BLaER1 treated with 17β-estradiol and CSF1 and Interleukin-3, amounts not matched to agents 10 nM and 100 nM (cell line): ENCODE measurements at regions not wholly inside any gene's neighbourhood (a gene's known extent, or its start where the extent isn't known, plus 50 kb on each side); places are given as distances from the start of the nearest gene placed in this dataset.

Source experiments
- H3K27ac ChIP-seq, 11 experiments: shearing (Covaris generic); formaldehyde crosslinking; 2 replicates each; pipeline ENCODE4 v1.8.1; 2022
- H3K27me3 ChIP-seq, 11 experiments: shearing (Covaris generic); formaldehyde crosslinking; 2 replicates each; pipeline ENCODE4 v1.8.1; 2022
- H3K36me3 ChIP-seq, 11 experiments: shearing (Covaris generic); formaldehyde crosslinking; 2 replicates each; pipeline ENCODE4 v1.8.1; 2022
- H3K4me1 ChIP-seq, 10 experiments: shearing (Covaris generic); formaldehyde crosslinking; 2 replicates each; pipeline ENCODE4 v1.8.1; 2022
- H3K4me2 ChIP-seq, 11 experiments: shearing (Covaris generic); formaldehyde crosslinking; 2 replicates each; pipeline ENCODE4 v1.8.1; 2022
- H3K4me3 ChIP-seq, 10 experiments: shearing (Covaris generic); formaldehyde crosslinking; 2 replicates each; pipeline ENCODE4 v1.8.1; 2022
- H3K9ac ChIP-seq, 11 experiments: shearing (Covaris generic); formaldehyde crosslinking; 2 replicates each; pipeline ENCODE4 v1.8.1; 2022
- H3K9me3 ChIP-seq, 11 experiments: shearing (Covaris generic); formaldehyde crosslinking; replicated peaks in 1 of 11; 2 replicates each; pipeline ENCODE4 v1.8.1; 2022
- H4K20me1 ChIP-seq, 11 experiments: shearing (Covaris generic); formaldehyde crosslinking; 2 replicates each; pipeline ENCODE4 v1.8.1; 2022
- Cebpa-rat ChIP-seq, 11 experiments: shearing (Covaris generic); IDR thresholded peaks; 2 replicates each; pipeline ENCODE4 v1.8.1; 2022

- no peaks in the 10 kb centered on the region for H3K9me3 ChIP-seq
- no peak overlapping the region for H3K27ac ChIP-seq
- H3K4me1 ChIP-seq = no peaks in the 10 kb centered on the region
- no peaks in the 10 kb centered on the region for H4K20me1 ChIP-seq
- H3K36me3 ChIP-seq = no peaks in the 10 kb centered on the region
- H3K27me3 ChIP-seq = no peaks in the 10 kb centered on the region
- TF ChIP-seq Cebpa-rat (IDR thresholded peaks at IDR 0.05) = no peak
- no peak overlapping the region for H3K4me3 ChIP-seq
- H3K4me2 ChIP-seq = no peak overlapping the region
- no peak overlapping the region for H3K9ac ChIP-seq
Observed at GRCh38 chr2:56680971-56681631, 497.3 kb downstream of the CCDC85A start.

GRCh38 chr2:56681659-56682396 is 498.0 kb downstream of the CCDC85A start:
- H3K4me2 ChIP-seq = no peak overlapping the region
- no peak for TF ChIP-seq Cebpa-rat (IDR thresholded peaks at IDR 0.05)
- H3K36me3 ChIP-seq = no peaks in the 10 kb centered on the region
- no peak overlapping the region for H3K27ac ChIP-seq
- no peaks in the 10 kb centered on the region for H3K27me3 ChIP-seq
- H3K9ac ChIP-seq = no peak overlapping the region
- no peak overlapping the region for H3K4me3 ChIP-seq
- H4K20me1 ChIP-seq = no peaks in the 10 kb centered on the region
- H3K4me1 ChIP-seq = no peaks in the 10 kb centered on the region
- H3K9me3 ChIP-seq = no peaks in the 10 kb centered on the region

- H3K27ac ChIP-seq = no peak overlapping the region
- H3K9ac ChIP-seq = no peak overlapping the region
- no peaks in the 10 kb centered on the region for H3K9me3 ChIP-seq
Observed at GRCh38 chr2:56682397-56682760, 498.6 kb downstream of the CCDC85A start.

GRCh38 chr2:56684327-56684726 is 500.5 kb downstream of the CCDC85A start:
- TF ChIP-seq Cebpa-rat (IDR thresholded peaks at IDR 0.05) = no peak
- Histone ChIP-seq H3K4me2 (no peak overlapping the region), H3K27ac (no peak overlapping the region)

More at GRCh38 chr2:56682397-56682760, 498.6 kb downstream of the CCDC85A start:
- TF ChIP-seq Cebpa-rat (IDR thresholded peaks at IDR 0.05) = no peak
- Histone ChIP-seq H3K4me3 (no peak overlapping the region), H3K27me3 (no peaks in the 10 kb centered on the region), H3K4me1 (no peaks in the 10 kb centered on the region), H3K36me3 (no peaks in the 10 kb centered on the region), H3K4me2 (no peak overlapping the region), H4K20me1 (no peaks in the 10 kb centered on the region)

GRCh38 chr2:56685205-56685604 is 501.4 kb downstream of the CCDC85A start:
- Histone ChIP-seq H3K27ac (no peak overlapping the region), H3K9ac (no peak overlapping the region), H3K27me3 (no peaks in the 10 kb centered on the region), H3K4me2 (no peak overlapping the region), H3K4me3 (no peak overlapping the region), H3K9me3 (no peaks in the 10 kb centered on the region), H4K20me1 (no peaks in the 10 kb centered on the region), H3K4me1 (no peaks in the 10 kb centered on the region), H3K36me3 (no peaks in the 10 kb centered on the region)
- TF ChIP-seq Cebpa-rat (IDR thresholded peaks at IDR 0.05) = no peak

More at GRCh38 chr2:56684327-56684726, 500.5 kb downstream of the CCDC85A start:
- Histone ChIP-seq H3K36me3 (no peaks in the 10 kb centered on the region), H3K4me3 (no peak overlapping the region), H3K4me1 (no peaks in the 10 kb centered on the region), H3K9me3 (no peaks in the 10 kb centered on the region), H4K20me1 (no peaks in the 10 kb centered on the region), H3K9ac (no peak overlapping the region), H3K27me3 (no peaks in the 10 kb centered on the region)

- no peak overlapping the region for H3K4me3 ChIP-seq
- H3K36me3 ChIP-seq = no peaks in the 10 kb centered on the region
- no peak overlapping the region for H3K4me2 ChIP-seq
- no peak overlapping the region for H3K9ac ChIP-seq
- H3K4me1 ChIP-seq = no peaks in the 10 kb centered on the region
- no peaks in the 10 kb centered on the region for H4K20me1 ChIP-seq
- no peaks in the 10 kb centered on the region for H3K27me3 ChIP-seq
- H3K9me3 ChIP-seq = no peaks in the 10 kb centered on the region
- H3K27ac ChIP-seq = no peak overlapping the region
- no peak for TF ChIP-seq Cebpa-rat (IDR thresholded peaks at IDR 0.05)
Observed at GRCh38 chr2:56687169-56687568, 503.4 kb downstream of the CCDC85A start.

GRCh38 chr2:56688661-56689060 is 504.9 kb downstream of the CCDC85A start:
- H3K9me3 ChIP-seq = no peaks in the 10 kb centered on the region
- no peaks in the 10 kb centered on the region for H4K20me1 ChIP-seq
- H3K27me3 ChIP-seq = no peaks in the 10 kb centered on the region
- H3K4me2 ChIP-seq = no peak overlapping the region
- no peak for TF ChIP-seq Cebpa-rat (IDR thresholded peaks at IDR 0.05)
- no peaks in the 10 kb centered on the region for H3K4me1 ChIP-seq
- no peak overlapping the region for H3K9ac ChIP-seq
- no peak overlapping the region for H3K4me3 ChIP-seq
- no peaks in the 10 kb centered on the region for H3K36me3 ChIP-seq
- no peak overlapping the region for H3K27ac ChIP-seq

- Histone ChIP-seq H3K4me3 (no peak overlapping the region), H4K20me1 (no peaks in the 10 kb centered on the region), H3K27me3 (no peaks in the 10 kb centered on the region), H3K36me3 (no peaks in the 10 kb centered on the region), H3K27ac (no peak overlapping the region), H3K4me2 (no peak overlapping the region), H3K9ac (no peak overlapping the region), H3K4me1 (no peaks in the 10 kb centered on the region), H3K9me3 (no peaks in the 10 kb centered on the region; a peak in 1 of 22 replicates)
- no peak for TF ChIP-seq Cebpa-rat (IDR thresholded peaks at IDR 0.05)
Observed at GRCh38 chr2:56693501-56693900, 509.7 kb downstream of the CCDC85A start.

- Histone ChIP-seq H3K4me1 (no peaks in the 10 kb centered on the region), H3K36me3 (no peaks in the 10 kb centered on the region), H3K27me3 (no peaks in the 10 kb centered on the region), H3K9ac (no peak overlapping the region), H3K4me3 (no peak overlapping the region), H3K27ac (no peak overlapping the region), H3K9me3 (peaks cover 0 to 9% (median 0%) of the 10 kb centered on the region in 11 experiments; a peak in 2 of 22 replicates), H3K4me2 (no peak overlapping the region), H4K20me1 (no peaks in the 10 kb centered on the region)
- no peak for TF ChIP-seq Cebpa-rat (IDR thresholded peaks at IDR 0.05)
Observed at GRCh38 chr2:56703001-56703400, 519.2 kb downstream of the CCDC85A start.

GRCh38 chr2:56705713-56706112 is 521.9 kb downstream of the CCDC85A start:
- Histone ChIP-seq H4K20me1 (no peaks in the 10 kb centered on the region), H3K4me3 (no peak overlapping the region), H3K27me3 (no peaks in the 10 kb centered on the region), H3K4me2 (no peak overlapping the region), H3K9ac (no peak overlapping the region), H3K27ac (no peak overlapping the region), H3K4me1 (no peaks in the 10 kb centered on the region), H3K36me3 (no peaks in the 10 kb centered on the region), H3K9me3 (no peaks in the 10 kb centered on the region)
- TF ChIP-seq Cebpa-rat (IDR thresholded peaks at IDR 0.05) = no peak
